PC-9 (cell line): ENCODE measurements at regions not wholly inside any gene's neighbourhood (a gene's known extent, or its start where the extent isn't known, plus 50 kb on each side); places are given as distances from the start of the nearest gene placed in this dataset.

Experiments
- BruUV-seq: library from RNA; stranded (reverse); fragments of 400-500 nt; replicated peaks from 2 replicates; lab custom pipeline; 2021; lab: Mats Ljungman, UMichigan
- CTCF ChIA-PET: fragments of 300-600 bp; sonication (Branson Sonifier 250); formaldehyde crosslinking; loops from one replicate; lab custom pipeline; 2022; ENCODE audit warnings: antibody characterized with exemption; lab: Charles Lee
- POLR2A ChIA-PET: fragments of 300-600 bp; sonication (Branson Sonifier 250); formaldehyde crosslinking; loops from one replicate; lab custom pipeline; 2022; ENCODE audit warnings: antibody characterized with exemption; ENCODE audit not compliant: unreplicated experiment; lab: Charles Lee
- DNase-seq, 2 experiments: peaks; one replicate each; pipeline versions ENCODE4 v3.0.0 to v3.0.0-alpha.2; 2015 to 2022; ENCODE audit warnings: mixed read lengths in 1 of 2
- H2AFZ ChIP-seq: fragments of 200-600 bp; sonication (generic); 2 replicates; pipeline ENCODE4 v1.8.1; 2017; ENCODE audit warnings: antibody characterized with exemption
- H3F3A ChIP-seq: fragments of 200-600 bp; sonication (generic); 2 replicates; pipeline ENCODE4 v1.8.1; 2017; ENCODE audit warnings: antibody characterized with exemption, mild to moderate bottlenecking, low read depth; ENCODE audit not compliant: insufficient read depth
- H3K27ac ChIP-seq: fragments of 200-600 bp; sonication (generic); 2 replicates; pipeline ENCODE4 v1.6.1; 2016; ENCODE audit warnings: mixed run types
- H3K27me3 ChIP-seq: fragments of 200-600 bp; sonication (generic); 2 replicates; pipeline ENCODE4 v1.6.1; 2016; ENCODE audit warnings: low read depth, mixed run types; ENCODE audit not compliant: insufficient read depth
- H3K36me3 ChIP-seq: fragments of 200-600 bp; sonication (generic); 2 replicates; pipeline ENCODE4 v1.6.1; 2016; ENCODE audit warnings: low read depth, mixed run types
- H3K4me1 ChIP-seq: fragments of 200-600 bp; sonication (generic); replicated peaks from 2 replicates; pipeline ENCODE4 v1.6.1; 2016; ENCODE audit warnings: mixed run types; ENCODE audit not compliant: insufficient read depth
- H3K4me2 ChIP-seq: fragments of 200-600 bp; sonication (generic); 2 replicates; pipeline ENCODE4 v1.6.1; 2017; ENCODE audit warnings: mixed run types
- H3K4me3 ChIP-seq: fragments of 200-600 bp; sonication (generic); 2 replicates; pipeline ENCODE4 v1.6.1; 2016; ENCODE audit warnings: mixed run types
- H3K79me2 ChIP-seq: fragments of 200-600 bp; sonication (generic); 2 replicates; pipeline ENCODE4 v1.6.1; 2017; ENCODE audit warnings: low read depth, mixed run types
- H3K9me2 ChIP-seq: fragments of 200-600 bp; sonication (generic); 2 replicates; pipeline ENCODE4 v1.8.1; 2017; ENCODE audit warnings: mild to moderate bottlenecking; ENCODE audit not compliant: insufficient read depth
- H3K9me3 ChIP-seq: fragments of 200-600 bp; sonication (generic); 2 replicates; pipeline ENCODE4 v1.8.1; 2016; ENCODE audit warnings: low read depth; ENCODE audit not compliant: insufficient read depth
- H4K20me1 ChIP-seq: fragments of 200-600 bp; sonication (generic); 2 replicates; pipeline ENCODE4 v1.8.1; 2017; ENCODE audit not compliant: insufficient read depth
- EZH2 ChIP-seq: fragments of 200-600 bp; sonication (generic); IDR thresholded peaks from 2 replicates; pipeline ENCODE4 v1.8.0; 2017; ENCODE audit warnings: antibody characterized with exemption, low read depth
- intact Hi-C: fragments of 100-400 bp; cut with micrococcal nuclease; formaldehyde crosslinking; loops from one replicate; pipeline ENCODE4 v1.10.0; 2022; ENCODE audit not compliant: unreplicated experiment
- TF ChIP-seq, protein P1 (sequence below): fragments of 200-600 bp; sonication (generic); conservative IDR thresholded peaks from 2 replicates; pipeline ENCODE4 v1.6.1; 2017; ENCODE audit warnings: mixed run types, antibody characterized with exemption, mild to moderate bottlenecking, moderate library complexity

DNA sequence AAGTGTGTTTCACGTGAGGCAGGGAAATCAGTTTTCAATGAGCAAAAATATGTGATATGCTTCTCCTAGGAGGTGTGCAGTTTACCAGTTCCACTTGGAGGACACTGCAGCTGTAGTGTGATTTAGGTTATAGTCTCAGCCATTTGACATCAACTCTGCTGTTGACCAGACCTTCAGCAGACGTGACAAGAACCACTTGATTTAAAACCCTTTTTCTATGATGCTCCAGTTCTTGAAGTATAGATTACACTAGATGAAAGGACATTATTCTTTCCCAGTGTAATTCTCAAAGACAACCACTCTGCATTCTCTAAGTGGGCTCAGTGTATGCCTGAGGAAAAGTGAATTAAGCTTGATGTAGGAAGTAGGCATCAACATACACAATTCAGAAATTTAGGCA lies 480.8 kb downstream of the TBC1D32 start:
- H3K9me2 ChIP-seq = no peaks in the 10 kb centered on the region
- TF ChIP-seq, protein P1, sequence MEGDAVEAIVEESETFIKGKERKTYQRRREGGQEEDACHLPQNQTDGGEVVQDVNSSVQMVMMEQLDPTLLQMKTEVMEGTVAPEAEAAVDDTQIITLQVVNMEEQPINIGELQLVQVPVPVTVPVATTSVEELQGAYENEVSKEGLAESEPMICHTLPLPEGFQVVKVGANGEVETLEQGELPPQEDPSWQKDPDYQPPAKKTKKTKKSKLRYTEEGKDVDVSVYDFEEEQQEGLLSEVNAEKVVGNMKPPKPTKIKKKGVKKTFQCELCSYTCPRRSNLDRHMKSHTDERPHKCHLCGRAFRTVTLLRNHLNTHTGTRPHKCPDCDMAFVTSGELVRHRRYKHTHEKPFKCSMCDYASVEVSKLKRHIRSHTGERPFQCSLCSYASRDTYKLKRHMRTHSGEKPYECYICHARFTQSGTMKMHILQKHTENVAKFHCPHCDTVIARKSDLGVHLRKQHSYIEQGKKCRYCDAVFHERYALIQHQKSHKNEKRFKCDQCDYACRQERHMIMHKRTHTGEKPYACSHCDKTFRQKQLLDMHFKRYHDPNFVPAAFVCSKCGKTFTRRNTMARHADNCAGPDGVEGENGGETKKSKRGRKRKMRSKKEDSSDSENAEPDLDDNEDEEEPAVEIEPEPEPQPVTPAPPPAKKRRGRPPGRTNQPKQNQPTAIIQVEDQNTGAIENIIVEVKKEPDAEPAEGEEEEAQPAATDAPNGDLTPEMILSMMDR = no peak
- TF ChIP-seq EZH2 = no peak
- no peaks in the 10 kb centered on the region for H3K79me2 ChIP-seq
- H3K36me3 ChIP-seq = no peaks in the 10 kb centered on the region
- no peaks in the 10 kb centered on the region for H3K4me1 ChIP-seq
- H3K4me2 ChIP-seq = no peak overlapping the region
- H2AFZ ChIP-seq = no peak overlapping the region
- no peak overlapping the region for H3K4me3 ChIP-seq
- no peaks in the 10 kb centered on the region for H4K20me1 ChIP-seq
- no peak overlapping the region for H3K27ac ChIP-seq
- no peaks in the 10 kb centered on the region for H3K9me3 ChIP-seq
- no peak for DNase-seq
- CTCF ChIA-PET = no interaction called here
- intact Hi-C loops = no loop called here
- BruUV-seq = no TSS peak
- POLR2A ChIA-PET = no interaction called here
- H3K27me3 ChIP-seq = no peaks in the 10 kb centered on the region
- H3F3A ChIP-seq = no peaks in the 10 kb centered on the region

DNA sequence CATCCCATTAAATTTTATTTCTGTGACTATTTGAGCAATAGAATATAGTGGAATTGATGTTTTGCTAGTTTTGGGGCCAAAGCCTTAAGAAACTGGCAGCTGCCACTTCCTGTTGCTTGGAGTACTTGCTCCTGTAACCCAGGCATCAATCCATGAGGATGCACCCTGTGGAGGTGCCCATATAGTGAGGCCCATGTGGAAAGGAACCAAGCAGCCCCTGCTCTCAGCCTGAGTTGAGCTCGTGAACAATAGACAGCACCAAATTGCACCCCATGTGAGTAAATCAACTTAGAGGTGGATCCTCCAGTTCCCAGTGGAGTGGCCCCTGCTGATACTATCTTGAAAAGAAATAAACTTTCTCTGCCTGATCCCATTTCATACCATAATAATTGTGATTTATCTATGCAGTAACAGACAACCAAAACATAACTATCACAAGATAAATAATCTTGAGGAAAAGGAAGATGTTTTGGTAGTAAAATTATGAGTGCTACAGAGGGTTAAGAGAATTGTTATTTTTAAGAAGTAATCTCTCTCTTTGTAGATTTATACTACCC lies 481.9 kb downstream of the TBC1D32 start:
- H3K4me1 ChIP-seq = no peaks in the 10 kb centered on the region
- POLR2A ChIA-PET = no interaction called here
- H2AFZ ChIP-seq = no peak overlapping the region
- no peaks in the 10 kb centered on the region for H3F3A ChIP-seq
- H3K27me3 ChIP-seq = no peaks in the 10 kb centered on the region
- no peaks in the 10 kb centered on the region for H3K9me2 ChIP-seq
- no peak overlapping the region for H3K4me2 ChIP-seq
- no peak for DNase-seq
- H3K36me3 ChIP-seq = no peaks in the 10 kb centered on the region
- BruUV-seq = no TSS peak
- CTCF ChIA-PET = no interaction called here
- TF ChIP-seq, protein P1 = no peak
- TF ChIP-seq EZH2 = no peak
- no peaks in the 10 kb centered on the region for H3K79me2 ChIP-seq
- intact Hi-C loops = no loop called here
- H3K9me3 ChIP-seq = no peaks in the 10 kb centered on the region
- no peak overlapping the region for H3K27ac ChIP-seq
- no peaks in the 10 kb centered on the region for H4K20me1 ChIP-seq
- no peak overlapping the region for H3K4me3 ChIP-seq

DNA sequence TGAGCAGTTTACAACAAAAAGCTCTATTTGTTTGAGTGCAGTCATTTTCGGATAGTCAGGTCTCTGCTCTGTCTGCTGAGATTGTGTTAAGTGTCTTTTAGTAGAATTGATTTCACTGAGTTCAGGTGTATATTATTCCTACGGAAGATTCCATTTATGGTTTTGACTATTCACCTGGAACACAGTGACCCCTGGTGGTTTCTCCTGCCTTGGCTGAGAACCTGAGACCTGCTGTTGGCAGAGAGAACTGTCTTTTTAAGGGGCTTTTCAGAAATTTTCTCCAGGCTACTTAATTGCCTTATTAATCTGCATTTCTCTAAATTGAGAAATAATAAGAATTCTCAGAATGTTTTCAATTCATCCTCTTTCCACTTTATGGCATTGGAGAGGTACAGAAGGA lies 508.0 kb downstream of the TBC1D32 start:
- H2AFZ ChIP-seq = no peak overlapping the region
- H3K4me3 ChIP-seq = no peak overlapping the region
- no peaks in the 10 kb centered on the region for H3K9me3 ChIP-seq
- no peaks in the 10 kb centered on the region for H3K79me2 ChIP-seq
- peak; percentile 37 to 42 for DNase-seq
- ChIA-PET POLR2A (no interaction called here), CTCF (no interaction called here)
- no peaks in the 10 kb centered on the region for H3K36me3 ChIP-seq
- H3F3A ChIP-seq = no peaks in the 10 kb centered on the region
- TF ChIP-seq, protein P1 = peak; percentile 93
- TF ChIP-seq EZH2 = no peak
- no peak overlapping the region for H3K4me2 ChIP-seq
- intact Hi-C loops = loop anchor here (2.0 to 5.0 kb wide), 7 partner anchors 447 to 1699 kb away; no protein-coding TSS in a partner anchor
- H3K9me2 ChIP-seq = no peaks in the 10 kb centered on the region
- H4K20me1 ChIP-seq = no peaks in the 10 kb centered on the region
- no peaks in the 10 kb centered on the region for H3K4me1 ChIP-seq
- H3K27me3 ChIP-seq = no peaks in the 10 kb centered on the region
- H3K27ac ChIP-seq = no peak overlapping the region
- no TSS peak for BruUV-seq
